ENCODE measurements at regions not wholly inside any gene's neighbourhood (a gene's known extent, or its start where the extent isn't known, plus 50 kb on each side); places are given as distances from the start of the nearest gene placed in this dataset.
"Not testable (repeated sequence)": the region's sequence is repeated elsewhere in the genome, so short reads cannot be mapped to it uniquely, and the experiment has no call there.

DNA sequence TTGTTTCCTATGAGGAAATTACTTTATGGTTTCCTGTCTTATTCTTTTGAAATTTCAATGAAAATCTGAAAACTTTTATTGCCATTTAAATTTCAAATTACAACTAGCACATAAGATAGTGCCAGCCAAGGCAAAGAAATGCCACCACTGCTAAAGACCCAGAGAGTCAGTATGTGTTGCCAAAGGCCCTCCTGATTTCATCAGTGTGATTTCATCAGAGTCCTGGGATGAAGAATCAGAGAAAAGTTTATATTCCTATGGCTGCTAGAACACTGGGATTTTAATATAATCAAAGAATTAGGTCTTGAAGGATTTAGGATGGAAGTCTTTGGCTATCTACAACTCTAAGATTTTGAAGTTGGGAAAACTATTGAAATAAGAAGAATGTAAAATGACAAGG is 434.2 kb upstream of the CCDC54 start:
- DNase-seq, result no peak

DNA sequence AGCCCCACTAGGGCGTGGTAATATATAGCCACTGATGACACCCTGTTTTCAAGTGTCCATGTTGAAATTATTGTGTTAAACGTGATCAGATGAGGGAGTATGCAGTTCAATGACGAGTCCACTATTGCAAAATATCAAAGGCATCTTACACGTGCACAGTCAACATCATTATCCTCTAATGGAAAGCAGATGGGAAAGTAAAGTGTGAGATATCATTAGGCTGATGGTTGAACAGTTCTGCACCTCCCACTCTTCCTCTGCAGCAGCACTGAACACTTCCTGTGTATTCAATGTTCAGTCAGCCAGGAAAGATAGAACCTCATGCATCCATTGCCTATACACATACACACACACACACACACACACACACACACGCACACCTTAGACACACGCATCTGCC is 431.8 kb upstream of the CCDC54 start:
- DNase-seq, result no peak

DNA sequence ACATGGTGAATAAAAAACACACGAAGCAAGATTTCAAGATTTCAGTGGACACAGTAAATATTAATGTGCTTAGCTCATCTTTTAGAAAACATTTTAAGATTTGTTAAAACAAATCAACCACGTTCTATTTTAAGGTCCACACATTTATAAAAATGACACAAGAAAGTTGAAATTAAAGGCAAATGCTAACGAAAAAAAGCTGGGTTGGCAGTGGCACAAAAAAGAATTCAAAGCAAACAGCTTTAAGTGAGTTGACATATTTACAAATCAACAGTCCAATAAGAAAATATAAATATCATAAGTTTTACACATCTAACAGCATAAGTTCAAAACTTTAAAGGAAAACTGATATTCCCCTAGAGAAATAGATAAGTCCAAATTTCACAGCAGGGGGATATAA is 430.4 kb upstream of the CCDC54 start:
- no peak for DNase-seq

DNA sequence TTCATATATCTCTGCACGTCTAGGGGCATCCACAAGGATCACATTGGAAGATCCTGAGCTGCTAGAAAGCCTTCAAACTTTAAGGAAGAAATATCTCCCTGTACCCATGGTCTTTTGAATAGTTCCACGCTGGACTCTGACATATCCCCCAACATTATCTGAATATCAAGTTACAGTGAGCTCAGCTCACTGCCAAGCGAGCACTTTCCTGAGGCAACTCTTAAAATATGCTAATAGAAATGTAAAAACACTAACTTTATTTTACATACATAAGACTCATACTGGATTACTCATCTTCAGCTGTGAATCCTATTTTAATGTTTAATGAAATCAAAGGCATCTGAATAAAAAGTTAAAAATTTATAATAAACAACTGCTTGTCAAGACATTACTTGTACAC is 420.2 kb upstream of the CCDC54 start:
- no peak for DNase-seq

DNA sequence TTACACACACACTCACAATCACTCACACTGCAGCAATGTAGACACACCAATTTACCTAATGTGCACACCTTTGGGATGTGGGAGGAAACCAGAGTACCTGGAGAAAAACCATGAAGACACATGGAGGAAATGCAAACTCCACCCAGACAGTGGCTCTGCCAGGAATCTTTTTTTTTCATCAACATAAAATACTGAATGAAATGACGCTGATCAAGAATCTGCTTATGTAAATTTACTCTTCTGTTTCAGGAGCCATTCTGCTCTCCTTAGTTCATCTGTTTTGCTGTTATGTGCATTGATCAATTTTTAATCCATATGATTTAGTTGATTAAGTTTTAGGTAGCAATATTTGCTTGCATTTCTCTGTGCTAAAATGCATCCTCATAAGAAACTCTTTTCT is 414.2 kb upstream of the CCDC54 start:
- no peak for DNase-seq

DNA sequence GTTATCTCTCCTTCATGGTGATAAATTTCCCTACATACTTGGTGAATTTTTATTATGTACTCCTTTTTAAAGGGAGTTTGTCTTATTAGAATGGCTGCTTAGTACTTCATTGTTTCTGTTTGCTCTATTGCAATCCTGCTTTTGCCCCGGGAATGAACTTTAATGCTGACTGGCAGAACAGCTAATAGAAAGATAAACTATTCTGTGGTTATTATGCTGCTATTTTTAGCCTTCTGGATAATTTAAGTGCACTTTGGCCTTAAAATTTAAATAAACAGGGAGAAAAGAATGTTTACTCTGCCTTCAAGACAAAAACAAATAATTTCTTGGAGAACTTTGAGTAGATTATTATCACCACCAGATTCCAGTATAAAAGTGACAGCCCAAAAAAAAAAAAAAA is 413.8 kb upstream of the CCDC54 start:
- no peak for DNase-seq

DNA sequence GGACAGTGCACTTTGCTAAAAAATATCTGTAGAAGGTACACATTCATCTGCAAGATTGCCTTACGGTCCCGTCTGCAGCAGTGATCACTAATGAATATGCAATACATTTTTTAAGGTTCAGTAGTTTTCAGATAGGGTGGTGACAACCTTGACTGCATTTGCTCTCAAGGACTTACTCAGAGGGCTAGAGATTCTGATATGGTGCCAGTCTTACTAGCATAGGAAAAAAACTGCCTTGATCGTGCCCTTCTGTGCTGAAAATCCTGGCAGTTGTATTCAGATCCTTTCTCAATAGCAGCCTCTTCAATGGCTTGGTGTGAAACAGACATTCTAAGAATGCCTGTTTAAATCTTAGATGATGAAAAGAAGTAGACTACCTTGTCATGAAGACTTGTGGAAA is 411.9 kb upstream of the CCDC54 start:
- no peak for DNase-seq

DNA sequence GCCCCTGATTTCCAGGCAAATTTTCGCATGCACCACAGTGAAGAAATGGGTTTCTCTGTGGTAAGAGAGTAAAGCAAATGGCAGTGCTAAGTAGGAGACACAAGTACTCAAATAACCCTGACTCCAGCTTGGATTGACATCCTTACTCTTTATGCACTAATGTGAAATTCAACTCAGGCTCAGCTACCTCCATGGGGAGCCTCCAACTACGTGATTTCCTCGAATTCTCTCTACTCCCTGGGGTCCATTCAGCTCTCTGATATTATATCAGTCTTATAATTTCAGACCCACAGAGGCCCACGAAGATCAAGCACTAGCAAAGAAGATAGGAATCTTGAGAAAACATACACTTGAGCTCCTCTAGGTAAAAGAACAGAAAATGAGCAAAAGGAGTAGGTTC is 407.6 kb upstream of the CCDC54 start:
- no peak for DNase-seq

DNA sequence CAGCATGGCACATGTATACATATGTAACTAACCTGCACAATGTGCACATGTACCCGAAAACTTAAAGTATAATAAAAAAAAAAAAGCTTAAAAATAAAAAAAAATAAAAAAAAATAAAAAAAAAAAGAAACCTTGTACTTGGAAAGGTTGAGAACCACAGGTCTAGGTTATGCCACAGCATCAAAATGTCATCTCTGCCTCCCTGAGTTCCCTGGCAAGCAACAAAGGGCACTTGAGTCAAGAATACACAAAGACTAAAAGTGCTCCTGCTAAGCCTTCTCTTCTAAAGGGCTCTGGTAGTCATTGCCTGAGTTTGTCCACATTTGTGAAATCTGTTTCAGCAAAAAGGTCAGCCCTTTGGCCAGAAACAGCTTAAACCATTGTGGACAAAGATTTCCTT is 395.8 kb upstream of the CCDC54 start:
- DNase-seq, result no peak

DNA sequence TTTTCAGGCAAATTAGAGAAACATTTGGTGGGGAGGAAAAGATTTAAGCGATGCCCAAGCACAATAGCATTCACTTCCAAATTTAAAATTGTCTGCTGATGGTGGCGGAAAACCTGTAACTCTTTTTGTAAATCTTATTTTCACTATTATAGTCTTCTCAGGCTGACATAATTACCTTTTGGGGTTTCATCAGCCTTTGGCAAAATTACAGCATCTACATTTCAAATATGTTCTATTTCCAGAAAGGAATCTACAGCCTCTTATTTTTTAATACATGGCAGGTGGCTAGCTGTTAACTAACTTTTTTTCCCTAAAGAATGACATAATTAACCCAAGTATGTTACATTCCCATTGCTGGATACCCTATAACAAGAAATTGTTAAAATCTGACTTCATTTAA is 391.5 kb upstream of the CCDC54 start:
- no peak for DNase-seq

DNA sequence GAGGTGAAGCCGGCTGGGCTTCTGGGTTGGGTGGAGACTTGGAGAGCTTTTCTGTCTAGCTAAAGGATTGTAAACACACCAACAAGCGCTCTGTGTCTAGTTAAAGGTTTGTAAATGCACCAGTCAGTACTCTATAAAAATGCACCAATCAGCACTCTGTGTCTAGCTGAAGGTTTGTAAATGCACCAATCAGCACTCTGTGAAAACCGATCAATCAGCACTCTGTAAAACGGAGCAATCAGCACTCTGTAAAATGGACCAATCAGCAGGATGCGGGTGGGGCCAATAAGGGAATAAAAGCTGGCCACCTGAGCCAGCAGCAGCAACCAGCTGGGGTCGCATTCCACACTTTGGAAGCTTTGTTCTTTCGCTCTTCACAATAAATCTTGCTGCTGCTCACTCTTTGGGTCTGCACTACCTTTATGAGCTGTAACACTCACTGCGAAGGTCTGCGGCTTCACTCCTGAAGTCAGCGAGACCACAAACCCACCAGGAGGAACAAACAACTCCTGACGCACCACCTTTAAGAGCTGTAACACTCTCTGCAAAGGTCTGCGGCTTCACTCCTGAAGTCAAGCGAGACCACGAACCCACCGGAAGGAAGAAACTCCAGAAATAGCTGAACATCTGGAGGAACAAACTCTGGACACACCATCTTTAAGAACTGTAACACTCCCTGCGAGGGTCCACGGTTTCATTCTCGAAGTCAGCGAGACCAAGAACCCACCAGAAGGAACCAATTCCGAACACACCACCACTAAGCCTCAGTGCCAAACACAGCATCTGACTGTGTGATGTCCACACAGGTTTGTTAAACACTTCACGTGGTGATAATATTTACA is 378.2 kb upstream of the CCDC54 start:
- not testable (repeated sequence) for DNase-seq

DNA sequence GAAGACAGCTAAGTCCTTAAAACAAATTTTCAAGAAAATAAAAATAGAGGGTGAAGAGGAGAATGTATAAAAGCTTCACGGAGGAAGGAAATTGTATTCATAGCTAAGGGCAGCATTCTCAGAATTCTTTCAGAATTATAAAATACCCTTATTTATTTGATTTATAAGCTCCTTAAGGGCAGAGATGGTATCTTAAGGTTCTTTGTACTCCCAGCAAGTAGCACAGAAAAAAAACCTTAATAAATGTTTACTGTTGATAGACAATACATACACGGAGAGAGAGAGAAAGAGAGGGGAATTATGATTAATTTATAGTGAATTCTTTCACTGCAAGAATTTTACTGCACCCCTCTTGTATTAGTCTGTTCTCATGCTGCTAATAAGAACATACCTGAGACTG is 375.6 kb upstream of the CCDC54 start:
- no peak for DNase-seq

DNA sequence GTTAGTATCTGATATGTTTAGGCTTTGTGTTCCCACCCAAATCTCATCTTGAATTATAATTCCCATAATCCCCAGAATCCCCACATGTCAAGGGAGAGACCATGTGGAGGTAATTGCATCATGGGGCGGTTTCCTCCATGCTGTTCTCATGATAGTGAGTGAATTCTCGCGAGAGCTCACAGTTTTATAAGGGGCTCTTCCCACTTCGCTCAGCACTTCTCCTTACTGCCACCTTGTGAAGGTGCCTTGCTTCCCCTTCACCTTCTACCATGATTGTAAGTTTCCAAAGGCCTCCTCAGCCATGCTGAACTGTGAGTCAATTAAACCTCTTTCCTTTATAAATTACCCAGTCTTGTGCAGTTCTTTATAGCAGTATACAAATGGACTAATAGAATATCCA is 371.9 kb upstream of the CCDC54 start:
- not testable (repeated sequence) for DNase-seq

DNA sequence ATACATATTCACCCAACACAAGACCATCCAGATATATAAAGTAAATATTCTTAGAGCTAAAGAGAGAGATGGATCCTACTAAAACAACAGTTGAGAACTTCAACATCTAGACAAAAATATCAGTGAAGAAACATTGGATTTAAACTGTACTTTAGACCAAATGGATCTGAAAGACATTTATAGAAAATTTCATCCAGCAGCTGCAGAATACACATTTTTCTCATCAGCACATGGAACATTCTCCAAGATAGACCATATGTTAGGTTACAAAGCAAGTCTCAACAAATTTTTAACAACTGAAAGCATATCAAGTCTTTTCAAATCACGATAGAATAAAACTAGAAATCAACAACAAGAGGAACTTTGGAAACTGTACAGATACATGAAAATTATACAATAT is 369.0 kb upstream of the CCDC54 start:
- DNase-seq, result no peak

DNA sequence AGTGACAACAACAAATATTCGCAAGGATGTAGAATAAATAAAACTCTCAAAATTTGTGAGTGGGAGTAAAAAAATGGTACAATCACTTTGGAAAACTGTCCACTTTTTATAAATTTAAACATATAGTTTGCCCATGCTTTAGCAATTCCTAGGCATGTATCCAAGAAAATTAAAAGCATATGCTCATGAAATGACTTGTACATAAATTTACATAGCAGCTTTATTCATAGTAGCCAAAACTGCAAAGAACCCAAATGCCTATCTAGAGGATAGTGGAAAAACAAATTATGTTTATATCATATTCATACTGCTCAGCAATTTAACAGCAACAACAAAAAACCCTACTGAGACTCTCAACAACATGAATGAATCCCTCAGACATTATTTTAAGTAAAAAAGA is 363.6 kb upstream of the CCDC54 start:
- no peak for DNase-seq

DNA sequence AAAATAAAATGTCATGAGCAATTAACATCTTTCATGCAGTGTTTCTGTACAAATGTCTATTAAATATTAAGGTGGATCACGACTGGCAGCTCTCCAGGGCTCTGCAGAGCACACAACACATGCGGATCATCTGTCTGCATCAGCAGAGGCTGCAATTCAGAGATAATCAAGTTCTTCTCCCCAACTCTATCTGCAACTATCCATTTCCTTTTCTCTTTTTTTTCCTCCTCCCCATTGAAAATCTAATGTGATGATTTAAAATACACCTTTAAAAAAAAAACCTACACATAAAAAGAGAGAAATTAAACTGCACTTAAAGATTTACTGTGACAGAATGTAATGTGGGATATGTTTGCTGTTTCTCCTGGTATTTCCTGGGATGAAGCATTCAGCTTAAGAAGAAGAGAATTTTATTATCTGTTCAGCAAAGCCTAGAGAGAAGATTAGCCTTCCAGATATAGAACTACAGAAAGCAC is 352.6 kb upstream of the CCDC54 start:
- no peak for DNase-seq

DNA sequence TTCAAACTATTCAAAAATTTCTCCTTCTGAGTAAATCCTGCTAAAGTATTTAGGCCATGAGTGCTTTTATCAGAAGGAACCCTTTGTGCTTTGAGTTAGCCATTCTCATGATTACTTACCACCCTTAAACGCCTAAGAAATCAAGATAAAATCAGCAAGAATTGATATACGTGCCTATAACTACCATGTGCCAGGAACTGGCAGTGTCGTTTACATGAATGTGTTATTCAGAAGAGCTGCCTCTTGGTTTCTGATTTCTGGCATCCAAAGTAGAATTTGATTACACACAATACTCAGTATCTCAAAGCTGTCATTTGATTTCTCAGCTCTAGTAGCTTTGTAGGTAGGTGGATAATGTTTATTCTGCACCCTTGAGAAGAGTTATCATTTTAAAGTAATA is 351.3 kb upstream of the CCDC54 start:
- DNase-seq, result no peak

DNA sequence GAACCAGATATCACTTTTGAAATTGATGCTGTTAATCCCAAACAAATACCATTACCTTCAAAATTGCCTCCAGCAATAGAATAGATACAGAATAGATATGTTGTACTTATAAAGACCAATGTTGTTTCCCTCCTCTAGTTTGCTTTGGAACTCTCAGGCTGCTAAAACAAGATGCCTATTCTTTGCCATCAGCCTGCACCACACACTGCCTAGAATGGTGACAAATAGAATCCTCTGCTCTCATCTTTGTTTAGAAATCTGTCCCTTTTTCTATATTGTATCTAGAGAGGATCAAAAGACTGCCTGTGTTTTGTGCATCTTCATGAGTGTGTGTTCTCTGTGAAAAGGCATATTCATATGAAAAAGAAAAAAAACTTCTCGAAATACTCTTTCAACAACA is 349.2 kb upstream of the CCDC54 start:
- DNase-seq, result no peak

DNA sequence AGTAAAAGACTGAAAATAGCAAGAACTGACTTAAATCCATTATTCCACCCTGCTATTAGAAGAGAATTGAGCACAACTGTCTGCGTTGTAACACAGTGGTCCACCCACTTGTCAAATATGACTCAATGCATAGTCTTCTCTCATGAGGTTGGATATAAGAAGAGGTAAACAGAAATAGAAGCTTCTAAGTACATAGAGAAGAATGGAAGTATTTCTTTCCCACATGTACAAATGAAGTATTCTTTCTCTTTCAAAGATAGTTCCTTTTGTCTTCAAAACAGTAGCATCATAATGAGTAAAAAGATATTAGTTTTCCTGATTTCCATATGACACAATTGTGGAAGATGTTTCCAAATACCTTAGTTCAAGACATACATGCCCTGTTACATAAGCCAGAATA is 348.6 kb upstream of the CCDC54 start:
- no peak for DNase-seq

DNA sequence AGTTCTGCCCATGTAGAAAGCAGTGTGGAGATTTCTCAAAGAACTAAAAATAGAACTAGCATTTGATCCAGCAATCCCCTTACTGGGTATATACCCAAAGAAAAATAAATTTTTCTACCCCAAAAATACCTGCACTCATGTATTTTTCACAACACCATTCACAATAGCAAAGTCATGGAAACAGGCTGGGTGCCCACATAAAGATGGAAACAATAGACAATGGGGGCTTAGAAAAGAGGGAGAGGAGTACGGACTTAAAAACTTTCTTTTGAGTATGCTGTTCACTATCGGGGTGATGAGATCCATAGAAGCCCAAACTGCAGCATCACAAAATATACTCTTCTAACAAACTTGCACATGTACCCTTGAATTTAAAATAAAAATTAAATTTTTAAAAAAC is 345.1 kb upstream of the CCDC54 start:
- no peak for DNase-seq

DNA sequence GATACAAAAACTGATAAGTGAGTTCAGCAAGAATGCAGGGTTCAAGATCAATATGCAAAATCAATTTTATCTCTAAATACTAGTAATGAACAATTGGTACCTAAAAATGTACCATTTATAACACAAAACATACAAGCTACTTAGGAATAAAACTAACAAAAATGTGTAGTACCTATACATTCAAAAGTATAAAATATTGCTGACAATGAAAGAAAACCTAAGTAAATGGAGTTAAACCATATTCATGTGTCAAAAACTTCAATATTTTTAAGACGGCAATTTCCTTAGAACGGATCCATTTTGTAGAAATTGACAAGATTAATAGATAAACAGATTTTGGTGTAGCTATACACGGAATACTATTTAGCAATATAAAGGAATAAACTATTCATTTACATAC is 343.1 kb upstream of the CCDC54 start:
- no peak for DNase-seq

DNA sequence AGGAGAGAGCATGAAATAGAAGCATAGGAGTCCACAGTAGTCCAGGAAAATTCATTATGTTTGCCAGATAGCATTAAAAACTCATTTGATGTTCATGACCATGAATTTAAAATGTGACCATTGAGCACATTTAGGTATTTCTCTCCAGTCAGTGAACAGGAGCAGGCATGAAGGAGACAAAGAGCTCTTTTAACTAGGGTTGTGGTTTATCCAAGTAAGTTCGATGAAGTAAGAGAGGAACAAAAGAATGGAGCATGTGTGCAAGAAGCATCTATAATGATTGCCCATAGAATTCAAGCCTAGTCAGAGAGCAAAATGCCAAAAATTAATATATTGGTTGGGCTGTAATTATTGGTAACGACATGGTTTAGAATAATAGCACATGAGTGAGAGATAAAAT is 342.1 kb upstream of the CCDC54 start:
- DNase-seq, result no peak

DNA sequence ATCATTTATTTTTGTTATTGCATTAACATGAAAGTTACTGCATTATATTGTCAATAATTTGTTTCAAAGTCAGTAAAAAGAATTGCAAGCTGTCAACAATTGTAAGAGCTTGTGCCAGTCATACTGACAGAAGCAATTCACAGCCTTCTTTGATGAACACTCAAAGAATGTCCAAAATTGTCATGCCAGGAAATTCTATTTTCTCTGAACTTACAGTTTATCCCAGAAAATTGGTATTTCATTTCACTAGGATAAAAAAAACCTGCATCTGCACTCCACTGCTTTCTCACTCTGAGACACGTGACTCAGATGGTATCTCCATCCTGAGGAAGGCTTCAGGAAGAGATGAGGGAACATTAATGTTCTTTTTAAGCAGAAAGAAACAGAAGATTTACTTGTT is 332.6 kb upstream of the CCDC54 start:
- DNase-seq, result no peak

DNA sequence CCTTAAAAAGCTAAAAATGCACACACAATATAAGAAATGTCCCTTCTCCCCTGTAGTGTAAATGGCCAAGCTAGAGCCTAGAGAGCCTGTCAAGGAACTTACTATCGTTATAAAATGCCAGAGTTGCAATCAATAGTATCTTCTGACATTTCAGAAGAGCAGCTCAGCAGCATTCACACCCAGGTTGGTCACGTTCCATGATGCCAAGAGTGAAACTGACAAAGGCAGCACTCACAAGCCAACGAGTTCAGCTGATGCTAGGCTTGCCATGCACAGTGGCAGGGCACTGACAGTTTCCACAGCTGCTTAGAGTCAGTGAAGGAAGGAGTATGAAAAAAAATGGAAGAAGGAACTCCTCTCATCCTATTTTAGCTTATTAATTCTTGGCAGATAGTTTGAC is 331.4 kb upstream of the CCDC54 start:
- DNase-seq, result no peak

Measured in GOT3 (cell line).